A549 (cell line): ENCODE measurements at regions not wholly inside any gene's neighbourhood (a gene's known extent, or its start where the extent isn't known, plus 50 kb on each side); places are given as distances from the start of the nearest gene placed in this dataset.

Experiments
- ATAC-seq, 2 experiments: fragments of 200-7000 bp in 1 of 2; fragments of >200 bp in 1 of 2; cut with Nextera tagmentation in 1 of 2; cut with Tn5 transposase in 1 of 2; 3 replicates each; pipeline versions ENCODE4 v1.8.0 to v1.9.1; 2018 to 2020; ENCODE audit warnings: mild to moderate bottlenecking in 1 of 2, moderate library complexity in 1 of 2
- CTCF ChIA-PET: fragments of 300-600 bp; sonication (Branson Sonifier 250); formaldehyde crosslinking; extraction: SDS; loops from one replicate; lab custom pipeline; 2021; ENCODE audit warnings: antibody characterized with exemption, inconsistent platforms; lab: Yijun Ruan, JAX
- POLR2A ChIA-PET: fragments of 350-600 bp; formaldehyde crosslinking; extraction: SDS; loops from one replicate; lab custom pipeline; 2021; ENCODE audit warnings: antibody characterized with exemption, inconsistent platforms; lab: Yijun Ruan, JAX
- DNase-seq, 2 experiments: peaks; one replicate each; pipeline versions ENCODE4 v3.0.0 to v3.0.0-alpha.2; 2011 to 2016; ENCODE audit warnings: low read depth in 1 of 2, low spot score in 1 of 2
- FAIRE-seq: peaks from 2 replicates; lab custom pipeline; 2011; peaks lifted over from hg19 to GRCh38; lab: Jason Lieb, UNC
- H3K27ac ChIP-seq, 2 experiments: fragments of >200 bp; sonication (Bioruptor Twin); formaldehyde crosslinking; 3 replicates each; pipeline ENCODE4 v1.5.1; 2016 to 2017
- H3K4me1 ChIP-seq: fragments of >200 bp; sonication (Bioruptor Twin); formaldehyde crosslinking; 3 replicates; pipeline ENCODE4 v1.6.1; 2016
- H3K4me2 ChIP-seq: fragments of >200 bp; sonication (Bioruptor Twin); formaldehyde crosslinking; 3 replicates; pipeline ENCODE4 v1.6.1; 2016
- H3K4me3 ChIP-seq: fragments of >200 bp; sonication (Bioruptor Twin); formaldehyde crosslinking; 3 replicates; pipeline ENCODE4 v1.5.1; 2016
- H3K9me3 ChIP-seq: fragments of >200 bp; sonication (Bioruptor Twin); formaldehyde crosslinking; 3 replicates; pipeline ENCODE4 v1.6.1; 2016
- CHD4 ChIP-seq: fragments of 200-600 bp; sonication (generic); IDR thresholded peaks from 2 replicates; pipeline ENCODE4 v1.6.1; 2016; ENCODE audit warnings: antibody characterized with exemption, mild to moderate bottlenecking, borderline replicate concordance
- EHF ChIP-seq: fragments of 250-450 bp; sonication (Bioruptor Pico); IDR thresholded peaks from 2 replicates; pipeline ENCODE4 v1.5.0; 2020; ENCODE audit warnings: mild to moderate bottlenecking
- EP300 ChIP-seq, 2 experiments: fragments of >200 bp; sonication (Bioruptor Twin); formaldehyde crosslinking; IDR thresholded peaks; 2 replicates in 1 of 2; 3 replicates in 1 of 2; pipeline ENCODE4 v1.6.1; 2016 to 2017
- HDAC2 ChIP-seq: fragments of 200-600 bp; sonication (generic); IDR thresholded peaks from 2 replicates; pipeline ENCODE4 v1.6.1; 2016
- HOXA7 ChIP-seq: fragments of 250-450 bp; sonication (Bioruptor Pico); IDR thresholded peaks from 2 replicates; pipeline ENCODE4 v1.5.0; 2020; ENCODE audit warnings: mild to moderate bottlenecking, moderate library complexity
- MAFK ChIP-seq: fragments of 450-650 bp; IDR thresholded peaks from 2 replicates; pipeline ENCODE4 v1.6.1; 2014; ENCODE audit not compliant: partially characterized antibody
- MAZ ChIP-seq: fragments of 150-350 bp; IDR thresholded peaks from 2 replicates; pipeline ENCODE4 v1.6.1; 2014; ENCODE audit warnings: antibody characterized with exemption, low read depth, low read length, borderline replicate concordance
- PHF8 ChIP-seq: fragments of 200-600 bp; sonication (generic); IDR thresholded peaks from 2 replicates; pipeline ENCODE4 v1.6.1; 2016; ENCODE audit warnings: low read depth, mild to moderate bottlenecking, antibody characterized with exemption, moderate library complexity, borderline replicate concordance
- POLR2AphosphoS2 ChIP-seq: conservative IDR thresholded peaks from 2 replicates; pipeline ENCODE4 v1.6.1; 2012; ENCODE audit warnings: low read length, improper control_type of control experiment, inconsistent platforms
- RARB ChIP-seq: fragments of 250-450 bp; sonication (Bioruptor Pico); IDR thresholded peaks from 2 replicates; pipeline ENCODE4 v1.8.0; 2021; ENCODE audit warnings: mild to moderate bottlenecking, moderate library complexity
- SREBF2 ChIP-seq: fragments of 450-650 bp; IDR thresholded peaks from 2 replicates; pipeline ENCODE4 v1.6.1; 2014; ENCODE audit warnings: mild to moderate bottlenecking, moderate library complexity
- ZSCAN20 ChIP-seq: fragments of 250-450 bp; sonication (Bioruptor Pico); IDR thresholded peaks from 2 replicates; pipeline ENCODE4 v1.8.0; 2022; ENCODE audit warnings: mild to moderate bottlenecking, moderate library complexity
- WGBS: methylation state at CpG from one replicate; pipeline ENCODE4 v1.1.6; 2017; ENCODE audit errors: missing lambda C conversion rate; 5-methylcytosine and 5-hydroxymethylcytosine counted together
- TF ChIP-seq, protein P1 (sequence below): fragments of 150-350 bp; IDR thresholded peaks from 2 replicates; pipeline ENCODE4 v1.6.1; 2014; ENCODE audit warnings: low read depth, mild to moderate bottlenecking, low read length
- TF ChIP-seq, protein P2 (sequence below): fragments of 450-650 bp; IDR thresholded peaks from 2 replicates; pipeline ENCODE4 v1.6.1; 2014; ENCODE audit warnings: antibody characterized with exemption
- TF ChIP-seq, protein P3 (sequence below): IDR thresholded peaks from 2 replicates; pipeline ENCODE4 v1.6.1; 2012
- TF ChIP-seq, protein P4 (sequence below): IDR thresholded peaks from 2 replicates; pipeline ENCODE4 v1.6.1; 2012

DNA sequence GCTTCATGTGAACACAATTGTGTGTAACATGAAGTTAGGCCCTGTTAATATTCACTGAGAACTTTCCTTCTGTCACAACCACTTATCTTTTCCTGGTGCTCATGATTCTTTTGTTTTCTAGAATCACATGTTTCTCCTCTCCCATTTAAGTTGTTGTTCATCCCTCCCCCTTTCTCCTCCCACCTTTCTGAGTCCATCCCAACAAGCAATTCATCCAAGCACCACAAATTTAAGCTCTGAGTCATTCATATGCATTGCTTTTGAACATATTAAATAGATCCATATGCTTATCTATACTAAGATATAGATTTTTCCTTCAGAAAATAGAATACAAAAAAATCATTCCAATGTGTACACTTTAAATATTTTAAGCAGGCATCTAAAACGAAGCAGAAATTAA lies 75.2 kb upstream of the NFIB start:
- Histone ChIP-seq H3K27ac (no peak overlapping the region), H3K4me2 (no peak overlapping the region), H3K9me3 (peaks cover 3% of the 10 kb centered on the region; the same call in 1 of the 3 replicates), H3K4me3 (no peak overlapping the region), H3K4me1 (no peaks in the 10 kb centered on the region)
- no peak for ATAC-seq
- no peak for FAIRE-seq
- no peak for DNase-seq
- WGBS = 10% methylated on average over 1 of the region's 1 CpG
- ChIA-PET POLR2A (no interaction called here), CTCF (interaction anchor here (1.3 kb wide), 1 partner anchor 11 kb away, joined by 3 read pairs; no protein-coding TSS in a partner anchor)
- TF ChIP-seq, protein P1, sequence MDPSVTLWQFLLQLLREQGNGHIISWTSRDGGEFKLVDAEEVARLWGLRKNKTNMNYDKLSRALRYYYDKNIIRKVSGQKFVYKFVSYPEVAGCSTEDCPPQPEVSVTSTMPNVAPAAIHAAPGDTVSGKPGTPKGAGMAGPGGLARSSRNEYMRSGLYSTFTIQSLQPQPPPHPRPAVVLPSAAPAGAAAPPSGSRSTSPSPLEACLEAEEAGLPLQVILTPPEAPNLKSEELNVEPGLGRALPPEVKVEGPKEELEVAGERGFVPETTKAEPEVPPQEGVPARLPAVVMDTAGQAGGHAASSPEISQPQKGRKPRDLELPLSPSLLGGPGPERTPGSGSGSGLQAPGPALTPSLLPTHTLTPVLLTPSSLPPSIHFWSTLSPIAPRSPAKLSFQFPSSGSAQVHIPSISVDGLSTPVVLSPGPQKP = no peak
- TF ChIP-seq RARB (CRISPR knock-in tag) (no peak), EP300 (IDR thresholded peaks at IDR 0.05) (no peak)

DNA sequence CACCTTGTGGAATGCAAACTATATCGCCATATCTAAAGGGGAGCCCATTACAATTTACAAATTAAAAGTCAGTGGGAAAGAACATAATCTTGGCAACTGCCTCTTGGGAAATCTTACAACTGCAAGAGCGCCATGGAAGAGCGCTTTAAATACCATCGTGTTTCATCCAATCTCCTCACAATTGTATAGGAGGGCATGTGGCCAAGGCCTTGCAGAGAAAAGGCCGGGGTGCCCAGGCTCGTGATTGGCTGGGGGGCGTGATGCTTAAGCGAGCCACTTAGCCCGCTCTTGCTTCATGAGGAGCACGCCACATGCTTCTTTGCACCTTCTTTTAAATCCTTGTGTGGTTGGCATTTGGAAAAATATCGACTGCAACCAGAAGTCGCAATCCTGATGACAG lies 69.8 kb upstream of the NFIB start:
- DNase-seq = no peak
- WGBS = 83% methylated on average over 12 of the region's 12 CpGs
- ChIA-PET CTCF (interaction anchor here (0.9 kb wide), 1 partner anchor 19 kb away, joined by 3 read pairs; no protein-coding TSS in a partner anchor), POLR2A (no interaction called here)
- no peak overlapping the region for H3K27ac ChIP-seq
- TF ChIP-seq MAFK (no peak), EHF (no peak), HDAC2 (no peak), CHD4 (no peak), POLR2AphosphoS2 (no peak)
- TF ChIP-seq, protein P2, sequence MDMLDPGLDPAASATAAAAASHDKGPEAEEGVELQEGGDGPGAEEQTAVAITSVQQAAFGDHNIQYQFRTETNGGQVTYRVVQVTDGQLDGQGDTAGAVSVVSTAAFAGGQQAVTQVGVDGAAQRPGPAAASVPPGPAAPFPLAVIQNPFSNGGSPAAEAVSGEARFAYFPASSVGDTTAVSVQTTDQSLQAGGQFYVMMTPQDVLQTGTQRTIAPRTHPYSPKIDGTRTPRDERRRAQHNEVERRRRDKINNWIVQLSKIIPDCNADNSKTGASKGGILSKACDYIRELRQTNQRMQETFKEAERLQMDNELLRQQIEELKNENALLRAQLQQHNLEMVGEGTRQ = no peak
- TF ChIP-seq, protein P3, sequence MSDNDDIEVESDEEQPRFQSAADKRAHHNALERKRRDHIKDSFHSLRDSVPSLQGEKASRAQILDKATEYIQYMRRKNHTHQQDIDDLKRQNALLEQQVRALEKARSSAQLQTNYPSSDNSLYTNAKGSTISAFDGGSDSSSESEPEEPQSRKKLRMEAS = no peak
- no peak for ATAC-seq
- no peak for FAIRE-seq
- no peak overlapping the region for H3K4me2 ChIP-seq
- no peak overlapping the region for H3K4me3 ChIP-seq
- no peaks in the 10 kb centered on the region for H3K4me1 ChIP-seq
- no peaks in the 10 kb centered on the region for H3K9me3 ChIP-seq

DNA sequence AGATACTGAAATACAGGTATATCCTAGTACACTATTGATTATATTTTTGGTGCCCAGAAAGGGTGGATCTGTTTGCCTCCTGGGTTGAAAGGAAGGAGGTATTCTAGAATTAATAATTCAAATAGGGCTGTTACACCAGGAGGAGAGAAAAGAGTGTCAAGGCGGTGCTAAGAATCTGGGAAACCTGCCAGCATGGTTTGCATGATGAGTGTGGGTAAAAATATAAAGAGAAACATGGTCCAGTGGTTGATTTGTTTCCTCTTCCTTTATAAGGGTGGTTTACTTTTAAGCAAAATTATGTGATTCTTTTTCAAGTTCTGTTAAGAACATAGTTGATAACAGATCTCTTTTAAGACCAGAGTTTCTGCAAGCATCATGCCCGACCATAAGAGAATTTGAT lies 69.4 kb upstream of the NFIB start:
- POLR2A ChIA-PET = no interaction called here
- WGBS = 74% methylated on average over 2 of the region's 2 CpGs
- Histone ChIP-seq H3K4me2 (no peak overlapping the region), H3K9me3 (no peaks in the 10 kb centered on the region), H3K4me1 (no peaks in the 10 kb centered on the region)
- TF ChIP-seq HOXA7 (CRISPR knock-in tag) = no peak
- TF ChIP-seq RARB (CRISPR knock-in tag) = no peak
- TF ChIP-seq ZSCAN20 (CRISPR knock-in tag) = no peak
- TF ChIP-seq, protein P3 = no peak
- TF ChIP-seq MAFK = no peak
- TF ChIP-seq PHF8 = no peak
- TF ChIP-seq, protein P4, sequence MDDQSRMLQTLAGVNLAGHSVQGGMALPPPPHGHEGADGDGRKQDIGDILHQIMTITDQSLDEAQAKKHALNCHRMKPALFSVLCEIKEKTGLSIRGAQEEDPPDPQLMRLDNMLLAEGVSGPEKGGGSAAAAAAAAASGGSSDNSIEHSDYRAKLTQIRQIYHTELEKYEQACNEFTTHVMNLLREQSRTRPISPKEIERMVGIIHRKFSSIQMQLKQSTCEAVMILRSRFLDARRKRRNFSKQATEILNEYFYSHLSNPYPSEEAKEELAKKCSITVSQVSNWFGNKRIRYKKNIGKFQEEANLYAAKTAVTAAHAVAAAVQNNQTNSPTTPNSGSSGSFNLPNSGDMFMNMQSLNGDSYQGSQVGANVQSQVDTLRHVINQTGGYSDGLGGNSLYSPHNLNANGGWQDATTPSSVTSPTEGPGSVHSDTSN = no peak
- no peak for TF ChIP-seq EHF
- TF ChIP-seq SREBF2 = no peak
- no peak for TF ChIP-seq MAZ
- TF ChIP-seq, all 56 proteins: peak for 0
- CTCF ChIA-PET = interaction anchor here (6.2 kb wide), 1 partner anchor 30 kb away, joined by 34 read pairs; no protein-coding TSS in a partner anchor
- FAIRE-seq = no peak
- ATAC-seq = no peak
- H3K27ac ChIP-seq = no peak overlapping the region
- H3K4me3 ChIP-seq = no peak overlapping the region
- DNase-seq = no peak
